Bone marrow (tissue), 2 donors: ENCODE measurements at regions not wholly inside any gene's neighbourhood (a gene's known extent, or its start where the extent isn't known, plus 50 kb on each side); places are given as distances from the start of the nearest gene placed in this dataset.
"Not testable (repeated sequence)": the region's sequence is repeated elsewhere in the genome, so short reads cannot be mapped to it uniquely, and the experiment has no call there.

Source experiments
- DNase-seq, 2 donors: peaks; one replicate each; lab custom pipeline; 2025; lab: John Stamatoyannopoulos, UW

- no peak for DNase-seq
Observed at GRCh38 chr16:52386694-52387093, 160.2 kb downstream of the TOX3 start.

- DNase-seq: no peak
Observed at GRCh38 chr16:52384378-52384777, 162.6 kb downstream of the TOX3 start.

- DNase-seq: no peak
Observed at GRCh38 chr16:52383640-52384292, 163.2 kb downstream of the TOX3 start.

- DNase-seq: no peak
Observed at GRCh38 chr16:52383119-52383518, 163.8 kb downstream of the TOX3 start.

GRCh38 chr16:52379551-52379950 is 167.4 kb downstream of the TOX3 start:
- DNase-seq: no peak

GRCh38 chr16:52376676-52377280 is 170.2 kb downstream of the TOX3 start:
- DNase-seq: no peak

- no peak for DNase-seq
Observed at GRCh38 chr16:52372313-52372712, 174.6 kb downstream of the TOX3 start.

GRCh38 chr16:52368859-52369258 is 178.1 kb downstream of the TOX3 start:
- DNase-seq: no peak

- DNase-seq: no peak
Observed at GRCh38 chr16:52367821-52368220, 179.1 kb downstream of the TOX3 start.

GRCh38 chr16:52366983-52367382 is 180.0 kb downstream of the TOX3 start:
- DNase-seq: no peak

GRCh38 chr16:52364500-52364899 is 182.4 kb downstream of the TOX3 start:
- DNase-seq: no peak

GRCh38 chr16:52363082-52363481 is 183.9 kb downstream of the TOX3 start:
- DNase-seq: no peak

GRCh38 chr16:52357711-52358110 is 189.2 kb downstream of the TOX3 start:
- no peak for DNase-seq

GRCh38 chr16:52353249-52353648 is 193.7 kb downstream of the TOX3 start:
- no peak for DNase-seq

GRCh38 chr16:52351451-52351850 is 195.5 kb downstream of the TOX3 start:
- DNase-seq: no peak

GRCh38 chr16:52350031-52350642 is 196.8 kb downstream of the TOX3 start:
- DNase-seq: no peak

- DNase-seq: no peak
Observed at GRCh38 chr16:52346709-52347108, 200.2 kb downstream of the TOX3 start.

GRCh38 chr16:52333673-52334072 is 213.3 kb downstream of the TOX3 start:
- not testable (repeated sequence) for DNase-seq

- no peak for DNase-seq
Observed at GRCh38 chr16:52320930-52321439, 226.0 kb downstream of the TOX3 start.

GRCh38 chr16:52318302-52319009 is 228.5 kb downstream of the TOX3 start:
- no peak for DNase-seq

- DNase-seq: no peak
Observed at GRCh38 chr16:52316241-52316640, 230.7 kb downstream of the TOX3 start.

- DNase-seq: no peak
Observed at GRCh38 chr16:52312716-52313115, 234.2 kb downstream of the TOX3 start.
